Type B pancreatic cell (in vitro differentiated cells): ENCODE measurements at regions not wholly inside any gene's neighbourhood (a gene's known extent, or its start where the extent isn't known, plus 50 kb on each side); places are given as distances from the start of the nearest gene placed in this dataset.

ENCODE experiments used
- DNase-seq: peaks from one replicate; pipeline ENCODE4 v3.0.0; 2021; ENCODE audit warnings: mixed read lengths; ENCODE audit not compliant: unreplicated experiment; ENCODE audit errors: extremely low spot score
- H3K27ac Mint-ChIP-seq: 2 replicates; pipeline ENCODE4 v1.8.0; 2021; ENCODE audit warnings: mild to moderate bottlenecking, mixed read lengths
- H3K27me3 Mint-ChIP-seq: 2 replicates; pipeline ENCODE4 v1.8.0; 2021; ENCODE audit warnings: mixed read lengths
- H3K36me3 Mint-ChIP-seq: 2 replicates; pipeline ENCODE4 v1.8.0; 2021; ENCODE audit warnings: mixed read lengths
- H3K4me1 Mint-ChIP-seq: one replicate; pipeline ENCODE4 v1.8.0; 2021; ENCODE audit warnings: mixed read lengths; ENCODE audit not compliant: unreplicated experiment
- H3K4me3 Mint-ChIP-seq: 2 replicates; pipeline ENCODE4 v1.8.0; 2021; ENCODE audit warnings: mild to moderate bottlenecking, mixed read lengths
- H3K9me3 Mint-ChIP-seq: 2 replicates; pipeline ENCODE4 v1.8.0; 2021; ENCODE audit warnings: mixed read lengths
- CTCF ChIP-seq: fragments of 200-600 bp; sonication (generic); conservative IDR thresholded peaks from 2 replicates; pipeline ENCODE4 v1.5.0; 2021; ENCODE audit warnings: antibody characterized with exemption, mild to moderate bottlenecking

GRCh38 chr13:84439108-84439507, 556.8 kb upstream of the SLITRK1 start:
- H3K4me1 Mint-ChIP-seq: no peaks in the 10 kb centered on the region
- no peak overlapping the region for H3K4me3 Mint-ChIP-seq
- DNase-seq: no peak
- TF ChIP-seq CTCF: no peak
- no peaks in the 10 kb centered on the region for H3K36me3 Mint-ChIP-seq
- no peak overlapping the region for H3K27ac Mint-ChIP-seq
- H3K27me3 Mint-ChIP-seq: no peaks in the 10 kb centered on the region
- no peaks in the 10 kb centered on the region for H3K9me3 Mint-ChIP-seq

- Mint-ChIP-seq H3K36me3 (no peaks in the 10 kb centered on the region), H3K27ac (no peak overlapping the region), H3K4me1 (peaks cover 7% of the 10 kb centered on the region), H3K27me3 (no peaks in the 10 kb centered on the region), H3K9me3 (no peaks in the 10 kb centered on the region), H3K4me3 (no peak overlapping the region)
- no peak for DNase-seq
- TF ChIP-seq CTCF: no peak
Measured at GRCh38 chr13:84433024-84433423, 550.8 kb upstream of the SLITRK1 start.

- Mint-ChIP-seq H3K4me1 (peaks cover 7% of the 10 kb centered on the region), H3K27ac (no peak overlapping the region), H3K9me3 (no peaks in the 10 kb centered on the region), H3K4me3 (no peak overlapping the region), H3K27me3 (no peaks in the 10 kb centered on the region), H3K36me3 (no peaks in the 10 kb centered on the region)
- no peak for TF ChIP-seq CTCF
- DNase-seq: no peak
Measured at GRCh38 chr13:84431646-84432045, 549.4 kb upstream of the SLITRK1 start.

- no peak for DNase-seq
- no peaks in the 10 kb centered on the region for H3K36me3 Mint-ChIP-seq
- no peak for TF ChIP-seq CTCF
- H3K27ac Mint-ChIP-seq: no peak overlapping the region
- H3K4me1 Mint-ChIP-seq: peaks cover 7% of the 10 kb centered on the region
- no peaks in the 10 kb centered on the region for H3K9me3 Mint-ChIP-seq
- no peaks in the 10 kb centered on the region for H3K27me3 Mint-ChIP-seq
- H3K4me3 Mint-ChIP-seq: no peak overlapping the region
Measured at GRCh38 chr13:84430446-84430845, 548.2 kb upstream of the SLITRK1 start.

GRCh38 chr13:84430015-84430414, 547.7 kb upstream of the SLITRK1 start:
- TF ChIP-seq CTCF: no peak
- no peak overlapping the region for H3K4me3 Mint-ChIP-seq
- H3K27ac Mint-ChIP-seq: no peak overlapping the region
- no peaks in the 10 kb centered on the region for H3K36me3 Mint-ChIP-seq
- H3K27me3 Mint-ChIP-seq: no peaks in the 10 kb centered on the region
- H3K4me1 Mint-ChIP-seq: peaks cover 7% of the 10 kb centered on the region
- DNase-seq: no peak
- no peaks in the 10 kb centered on the region for H3K9me3 Mint-ChIP-seq

GRCh38 chr13:84418041-84418440, 535.8 kb upstream of the SLITRK1 start:
- Mint-ChIP-seq H3K36me3 (no peaks in the 10 kb centered on the region), H3K9me3 (peaks cover 8% of the 10 kb centered on the region), H3K4me3 (no peak overlapping the region), H3K27ac (no peak overlapping the region), H3K4me1 (no peaks in the 10 kb centered on the region), H3K27me3 (no peaks in the 10 kb centered on the region)
- no peak for DNase-seq
- TF ChIP-seq CTCF: no peak
